Panc1 (cell line): ENCODE measurements at regions not wholly inside any gene's neighbourhood (a gene's known extent, or its start where the extent isn't known, plus 50 kb on each side); places are given as distances from the start of the nearest gene placed in this dataset.
A peak's percentile ranks its signal among the peaks of the same experiment; 100 is the strongest.

Source experiments
- ATAC-seq: fragments of 200-7000 bp; cut with Tn5 transposase; 2 replicates; pipeline ENCODE4 v1.9.1; 2020; ENCODE audit warnings: mild to moderate bottlenecking, moderate library complexity
- BruUV-seq: library from RNA; stranded (reverse); fragments of 400-500 nt; replicated peaks from 2 replicates; lab custom pipeline; 2021; lab: Mats Ljungman, UMichigan
- CTCF ChIA-PET: fragments of 300-600 bp; sonication (Branson Sonifier 250); formaldehyde crosslinking; loops from one replicate; lab custom pipeline; 2022; ENCODE audit warnings: antibody characterized with exemption; lab: Charles Lee
- POLR2A ChIA-PET: fragments of 300-600 bp; sonication (Branson Sonifier 250); formaldehyde crosslinking; loops from one replicate; lab custom pipeline; 2022; ENCODE audit warnings: antibody characterized with exemption; lab: Charles Lee
- DNase-seq: peaks from one replicate; pipeline ENCODE4 v3.0.0-alpha.2; 2010; ENCODE audit warnings: low read depth, low spot score
- H3K27ac ChIP-seq: 2 replicates; pipeline ENCODE4 v1.5.1; 2011; ENCODE audit warnings: mild to moderate bottlenecking, low read length, inconsistent platforms
- H3K27me3 ChIP-seq: fragments of 200-500 bp; sonication (Bioruptor generic); 2 replicates; pipeline ENCODE4 v1.6.0; 2014; ENCODE audit warnings: low read length, inconsistent platforms; ENCODE audit not compliant: control insufficient read depth, insufficient read depth
- H3K36me3 ChIP-seq: fragments of 200-500 bp; sonication (Bioruptor generic); 2 replicates; pipeline ENCODE4 v1.5.1; 2014; ENCODE audit warnings: inconsistent platforms, mild to moderate bottlenecking, low read length, moderate library complexity; ENCODE audit not compliant: control insufficient read depth, insufficient read depth
- H3K4me1 ChIP-seq: 2 replicates; pipeline ENCODE4 v1.5.1; 2011; ENCODE audit warnings: inconsistent platforms, mild to moderate bottlenecking, low read length, moderate library complexity; ENCODE audit not compliant: control insufficient read depth, insufficient read depth
- H3K4me3 ChIP-seq, 2 experiments: 2 replicates each; pipeline ENCODE4 v1.5.1; 2011 to 2012; ENCODE audit warnings: low read depth in 2 of 2, low read length in 2 of 2, mild to moderate bottlenecking in 2 of 2, inconsistent platforms in 1 of 2, moderate library complexity in 1 of 2
- H3K9me3 ChIP-seq: fragments of 200-500 bp; sonication (Bioruptor generic); 2 replicates; pipeline ENCODE4 v1.5.1; 2014; ENCODE audit warnings: low read depth, mild to moderate bottlenecking, inconsistent platforms, low read length, moderate library complexity; ENCODE audit not compliant: control insufficient read depth, insufficient read depth
- CTCF ChIP-seq: fragments of 450-650 bp; IDR thresholded peaks from 2 replicates; pipeline ENCODE4 v1.5.1; 2017; ENCODE audit warnings: mild to moderate bottlenecking
- POLR2AphosphoS5 ChIP-seq: IDR thresholded peaks from 2 replicates; pipeline ENCODE4 v1.6.1; 2012; ENCODE audit warnings: mild to moderate bottlenecking, low read depth, low read length, moderate library complexity
- REST ChIP-seq, 2 experiments: IDR thresholded peaks; 2 replicates each; pipeline ENCODE4 v1.6.1; 2011 to 2012; ENCODE audit warnings: low read depth in 2 of 2, control low read depth in 1 of 2, low read length in 1 of 2, mild to moderate bottlenecking in 1 of 2, moderate library complexity in 1 of 2; ENCODE audit not compliant: insufficient read depth in 1 of 2
- SIN3A ChIP-seq: IDR thresholded peaks from 2 replicates; pipeline ENCODE4 v1.6.1; 2012; ENCODE audit warnings: low read depth, mild to moderate bottlenecking, low read length, moderate library complexity, borderline replicate concordance; ENCODE audit not compliant: insufficient read depth
- TCF7L2 ChIP-seq: IDR thresholded peaks from 2 replicates; pipeline ENCODE4 v1.6.1; 2011; ENCODE audit warnings: mild to moderate bottlenecking, low read depth, low read length, inconsistent platforms
- in situ Hi-C: cut with HindIII; loops from 2 replicates; pipeline ENCODE4 v1.10.0; 2016; ENCODE audit warnings: low sequenced_read_pairs, low pct_unique_long_range_greater_than_20kb
- intact Hi-C: fragments of 100-400 bp; cut with micrococcal nuclease; formaldehyde crosslinking; loops from one replicate; pipeline ENCODE4 v1.10.0; 2022; ENCODE audit not compliant: unreplicated experiment

- TF ChIP-seq TCF7L2 (no peak), CTCF (no peak), SIN3A (no peak), REST (IDR thresholded peaks at IDR 0.05; ENCODE audit: insufficient read depth in 1 of 2, low read depth in 2 of 2, low read length in 1 of 2) (no peak), POLR2AphosphoS5 (no peak)
- Histone ChIP-seq H3K36me3 (peaks cover under 1% of the 10 kb centered on the region), H3K9me3 (no peaks in the 10 kb centered on the region), H3K27me3 (no peaks in the 10 kb centered on the region), H3K27ac (peak overlapping the region; percentile 100), H3K4me3 (peak overlapping the region in 1 of 2 experiments; percentile 28; a peak in 2 of 4 replicates), H3K4me1 (peaks cover 94% of the 10 kb centered on the region)
- POLR2A ChIA-PET, result interaction anchor here (0.5 to 1.2 kb wide), 6 partner anchors 9 to 45 kb away, joined by 3 to 13 read pairs (median 6); no protein-coding TSS in a partner anchor
- in situ Hi-C loops (no loop called here), intact Hi-C loops (no loop called here)
- DNase-seq (no peak), ATAC-seq (peak; percentile 8)
- CTCF ChIA-PET, result interaction anchor here (0.9 kb wide), 1 partner anchor 42 kb away, joined by 3 read pairs; no protein-coding TSS in a partner anchor
- BruUV-seq, result no TSS peak
These were observed 183.7 kb upstream of the KLF14 start for GRCh38 chr7:130917669-130918128.

- 0 out of 2 replicates have a peak, but pooled peaks have one; percentile 55 for TF ChIP-seq POLR2AphosphoS5
- TF ChIP-seq CTCF, result no peak
- no peak for TF ChIP-seq TCF7L2
- no peak for TF ChIP-seq REST (IDR thresholded peaks at IDR 0.05; ENCODE audit: insufficient read depth in 1 of 2, low read depth in 2 of 2, low read length in 1 of 2)
- TF ChIP-seq SIN3A, result no peak
- DNase-seq, result no peak
- intact Hi-C loops (no loop called here), in situ Hi-C loops (no loop called here)
- peaks cover 5% of the 10 kb centered on the region for H3K36me3 ChIP-seq
- ChIA-PET CTCF (interaction anchor here (0.9 kb wide), 1 partner anchor 41 kb away, joined by 3 read pairs; no protein-coding TSS in a partner anchor), POLR2A (interaction anchor here (0.5 to 1.2 kb wide), 6 partner anchors 8 to 168 kb away, joined by 3 to 13 read pairs (median 4); no protein-coding TSS in a partner anchor)
- no peaks in the 10 kb centered on the region for H3K9me3 ChIP-seq
- H3K4me3 ChIP-seq, result peak overlapping the region in 1 of 2 experiments; percentile 28; a peak in 2 of 4 replicates
- no TSS peak for BruUV-seq
- H3K27me3 ChIP-seq, result no peaks in the 10 kb centered on the region
- peak; percentile 17 for ATAC-seq
- peak overlapping the region; percentile 100 for H3K27ac ChIP-seq
- peaks cover 100% of the 10 kb centered on the region for H3K4me1 ChIP-seq
These were observed 184.4 kb upstream of the KLF14 start for GRCh38 chr7:130918129-130919052.
